ENCODE measurements at regions not wholly inside any gene's neighbourhood (a gene's known extent, or its start where the extent isn't known, plus 50 kb on each side); places are given as distances from the start of the nearest gene placed in this dataset.

DNA sequence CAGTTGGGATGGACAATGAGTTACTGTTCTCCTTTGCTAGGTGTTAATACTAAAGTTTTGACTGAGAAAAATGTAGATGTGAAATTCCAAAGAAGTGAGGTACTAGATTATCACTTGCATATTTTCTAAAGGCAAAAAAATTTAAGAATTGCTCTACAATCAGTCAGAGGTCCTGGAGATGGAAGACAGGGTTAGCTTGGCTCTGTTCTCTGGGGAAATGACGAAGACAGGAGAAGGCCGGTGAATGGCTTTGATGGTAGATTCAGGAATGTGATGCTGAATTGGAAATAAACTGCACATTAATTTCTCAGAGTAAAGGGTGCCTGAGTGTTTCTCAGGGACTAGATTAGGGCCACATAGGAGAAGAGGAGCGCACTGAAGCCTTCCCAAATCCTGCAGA, 214.0 kb upstream of the LEF1 start:
- H3K4me3 ChIP-seq (replicated peaks in 1 of 3; ENCODE audit: insufficient read depth in 1 of 3, low read depth in 1 of 3, low read length in 3 of 3): no peak overlapping the region
- H3K27ac ChIP-seq (ENCODE audit: insufficient read depth, low read depth, low read length): no peak overlapping the region
- H3K4me1 ChIP-seq (ENCODE audit: control insufficient read depth, extremely low read depth, insufficient read depth, low read length): no peaks in the 10 kb centered on the region
- POLR2A ChIA-PET: no interaction called here
- no peaks in the 10 kb centered on the region for H3K79me2 ChIP-seq (ENCODE audit: control insufficient read depth, insufficient read depth, low read length)
- TF ChIP-seq GATA2 (IDR thresholded peaks at IDR 0.05; ENCODE audit: insufficient read depth, insufficient read length, low read depth, low read length) (no peak), POLR2AphosphoS5 (IDR thresholded peaks at IDR 0.05; ENCODE audit: insufficient read depth, low read depth, low read length) (no peak), EZH2 (IDR thresholded peaks at IDR 0.05; ENCODE audit: borderline replicate concordance, low read depth, low read length, severe bottlenecking) (no peak), POLR2A (IDR thresholded peaks at IDR 0.05; ENCODE audit: low read depth, low read length) (no peak), MYC (IDR thresholded peaks at IDR 0.05; ENCODE audit: low read depth, low read length) (no peak), JUN (IDR thresholded peaks at IDR 0.05; ENCODE audit: borderline replicate concordance, insufficient read depth, insufficient read length, low read depth) (no peak), FOS (IDR thresholded peaks at IDR 0.05; ENCODE audit: borderline replicate concordance, insufficient read depth, low read length) (no peak)
- TF ChIP-seq, protein P1, sequence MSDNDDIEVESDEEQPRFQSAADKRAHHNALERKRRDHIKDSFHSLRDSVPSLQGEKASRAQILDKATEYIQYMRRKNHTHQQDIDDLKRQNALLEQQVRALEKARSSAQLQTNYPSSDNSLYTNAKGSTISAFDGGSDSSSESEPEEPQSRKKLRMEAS (IDR thresholded peaks at IDR 0.05; ENCODE audit: insufficient read depth, insufficient read length): no peak
- TF ChIP-seq, protein P2, sequence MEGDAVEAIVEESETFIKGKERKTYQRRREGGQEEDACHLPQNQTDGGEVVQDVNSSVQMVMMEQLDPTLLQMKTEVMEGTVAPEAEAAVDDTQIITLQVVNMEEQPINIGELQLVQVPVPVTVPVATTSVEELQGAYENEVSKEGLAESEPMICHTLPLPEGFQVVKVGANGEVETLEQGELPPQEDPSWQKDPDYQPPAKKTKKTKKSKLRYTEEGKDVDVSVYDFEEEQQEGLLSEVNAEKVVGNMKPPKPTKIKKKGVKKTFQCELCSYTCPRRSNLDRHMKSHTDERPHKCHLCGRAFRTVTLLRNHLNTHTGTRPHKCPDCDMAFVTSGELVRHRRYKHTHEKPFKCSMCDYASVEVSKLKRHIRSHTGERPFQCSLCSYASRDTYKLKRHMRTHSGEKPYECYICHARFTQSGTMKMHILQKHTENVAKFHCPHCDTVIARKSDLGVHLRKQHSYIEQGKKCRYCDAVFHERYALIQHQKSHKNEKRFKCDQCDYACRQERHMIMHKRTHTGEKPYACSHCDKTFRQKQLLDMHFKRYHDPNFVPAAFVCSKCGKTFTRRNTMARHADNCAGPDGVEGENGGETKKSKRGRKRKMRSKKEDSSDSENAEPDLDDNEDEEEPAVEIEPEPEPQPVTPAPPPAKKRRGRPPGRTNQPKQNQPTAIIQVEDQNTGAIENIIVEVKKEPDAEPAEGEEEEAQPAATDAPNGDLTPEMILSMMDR (IDR thresholded peaks at IDR 0.05; ENCODE audit: extremely low read depth in 1 of 2, insufficient read depth in 1 of 2, low read depth in 1 of 2, low read length in 2 of 2): no peak
- FAIRE-seq (no peak), DNase-seq (ENCODE audit: low read depth, low spot score) (no peak)
- CTCF ChIA-PET: no interaction called here
- H3K9me3 ChIP-seq (replicated peaks; ENCODE audit: control insufficient read depth, insufficient read depth, low read length): no peaks in the 10 kb centered on the region
- BruUV-seq (replicated peaks): no TSS peak
- no peak overlapping the region for H3K9ac ChIP-seq (replicated peaks; ENCODE audit: extremely low read depth, insufficient read depth, low read length)
- H2AFZ ChIP-seq (ENCODE audit: low read depth, low read length): no peak overlapping the region
- H3K27me3 ChIP-seq (ENCODE audit: control insufficient read depth in 2 of 2, insufficient read depth in 2 of 2, low read length in 2 of 2): no peaks in the 10 kb centered on the region
- dilution Hi-C loops (cut with MboI; ENCODE audit: extremely low pct_ligation_motif_present, low sequenced_read_pairs): no loop called here
- H3K36me3 ChIP-seq (ENCODE audit: control insufficient read depth in 2 of 2, extremely low read depth in 1 of 2, insufficient read depth in 2 of 2, low read length in 2 of 2): no peaks in the 10 kb centered on the region
- no peaks in the 10 kb centered on the region for H3K9me1 ChIP-seq (replicated peaks; ENCODE audit: control insufficient read depth, extremely low read depth, insufficient read depth, low read length)
- no peak overlapping the region for H3K4me2 ChIP-seq (ENCODE audit: insufficient read depth, low read length)
- no peaks in the 10 kb centered on the region for H4K20me1 ChIP-seq (replicated peaks; ENCODE audit: control insufficient read depth, extremely low read depth, insufficient read depth, low read length)
- intact Hi-C loops (cut with micrococcal nuclease): no loop called here

All from endothelial cell of umbilical vein (primary cell).